Astrocyte (in vitro differentiated cells and primary cell): ENCODE measurements at regions not wholly inside any gene's neighbourhood (a gene's known extent, or its start where the extent isn't known, plus 50 kb on each side); places are given as distances from the start of the nearest gene placed in this dataset.

Experiments used
- DNase-seq: peaks from one replicate; pipeline ENCODE4 v3.0.0-alpha.2; 2010; ENCODE audit warnings: low read depth
- FAIRE-seq: peaks from 2 replicates; lab custom pipeline; 2011; peaks lifted over from hg19 to GRCh38; lab: Jason Lieb, UNC
- H2AFZ ChIP-seq: 2 replicates; pipeline ENCODE4 v1.6.0; 2012; ENCODE audit warnings: low read depth, low read length, inconsistent platforms
- H3K27ac ChIP-seq: 2 replicates; pipeline ENCODE4 v1.5.1; 2011; ENCODE audit warnings: low read depth, low read length, inconsistent platforms
- H3K27me3 ChIP-seq: 2 replicates; pipeline ENCODE4 v1.6.0; 2011; ENCODE audit warnings: low read length, inconsistent platforms; ENCODE audit not compliant: insufficient read depth
- H3K36me3 ChIP-seq: 2 replicates; pipeline ENCODE4 v1.5.1; 2011; ENCODE audit warnings: low read length, inconsistent platforms; ENCODE audit not compliant: insufficient read depth
- H3K4me1 ChIP-seq: 2 replicates; pipeline ENCODE4 v1.5.1; 2011; ENCODE audit warnings: low read length, inconsistent platforms; ENCODE audit not compliant: insufficient read depth
- H3K4me2 ChIP-seq: 2 replicates; pipeline ENCODE4 v1.6.0; 2012; ENCODE audit warnings: low read length, inconsistent platforms
- H3K4me3 ChIP-seq: 2 replicates; pipeline ENCODE4 v1.5.1; 2011; ENCODE audit warnings: low read depth, mild to moderate bottlenecking, low read length, inconsistent platforms; ENCODE audit not compliant: insufficient read depth
- H3K79me2 ChIP-seq: 2 replicates; pipeline ENCODE4 v1.6.0; 2012; ENCODE audit warnings: mild to moderate bottlenecking, low read length, inconsistent platforms; ENCODE audit not compliant: insufficient read depth
- H3K9ac ChIP-seq: 2 replicates; pipeline ENCODE4 v1.6.0; 2012; ENCODE audit warnings: mild to moderate bottlenecking, low read length, inconsistent platforms
- H3K9me3 ChIP-seq: 2 replicates; pipeline ENCODE4 v1.5.1; 2012; ENCODE audit warnings: low read depth, mild to moderate bottlenecking, low read length, inconsistent platforms; ENCODE audit not compliant: insufficient read depth
- H4K20me1 ChIP-seq: 2 replicates; pipeline ENCODE4 v1.6.0; 2012; ENCODE audit warnings: low read length, inconsistent platforms; ENCODE audit not compliant: insufficient read depth
- H3K27ac Mint-ChIP-seq: one replicate; pipeline ENCODE4 v1.8.0; 2021; ENCODE audit warnings: mild to moderate bottlenecking, mixed read lengths; ENCODE audit not compliant: unreplicated experiment
- H3K27me3 Mint-ChIP-seq: one replicate; pipeline ENCODE4 v1.8.0; 2021; ENCODE audit warnings: low read depth, mixed read lengths; ENCODE audit not compliant: unreplicated experiment
- H3K36me3 Mint-ChIP-seq: one replicate; pipeline ENCODE4 v1.8.0; 2021; ENCODE audit warnings: low read depth, mixed read lengths; ENCODE audit not compliant: unreplicated experiment
- H3K4me1 Mint-ChIP-seq: one replicate; pipeline ENCODE4 v1.8.0; 2021; ENCODE audit warnings: low read depth, mixed read lengths; ENCODE audit not compliant: unreplicated experiment
- H3K4me3 Mint-ChIP-seq: one replicate; pipeline ENCODE4 v1.8.0; 2021; ENCODE audit warnings: mild to moderate bottlenecking, moderate library complexity, mixed read lengths; ENCODE audit not compliant: unreplicated experiment
- H3K9me3 Mint-ChIP-seq: one replicate; pipeline ENCODE4 v1.8.0; 2021; ENCODE audit warnings: mild to moderate bottlenecking, mixed read lengths; ENCODE audit not compliant: unreplicated experiment
- CTCF ChIP-seq: IDR thresholded peaks from 2 replicates; pipeline ENCODE4 v1.5.1; 2011; ENCODE audit warnings: low read depth, mild to moderate bottlenecking, inconsistent platforms, low read length, moderate library complexity; ENCODE audit not compliant: insufficient read depth
- EZH2 ChIP-seq: IDR thresholded peaks from 2 replicates; pipeline ENCODE4 v1.6.1; 2012; ENCODE audit warnings: mild to moderate bottlenecking, low read length, inconsistent platforms; ENCODE audit not compliant: insufficient read depth

- H3K27me3 Mint-ChIP-seq, result no peaks in the 10 kb centered on the region
- H3K9me3 Mint-ChIP-seq, result no peaks in the 10 kb centered on the region
- FAIRE-seq (no peak), DNase-seq (no peak)
- Histone ChIP-seq H3K4me3 (no peak overlapping the region), H3K27ac (no peak overlapping the region), H4K20me1 (no peaks in the 10 kb centered on the region), H3K79me2 (no peaks in the 10 kb centered on the region), H3K9me3 (no peaks in the 10 kb centered on the region), H3K27me3 (no peaks in the 10 kb centered on the region), H3K4me1 (no peaks in the 10 kb centered on the region), H2AFZ (no peak overlapping the region), H3K4me2 (no peak overlapping the region), H3K9ac (no peak overlapping the region), H3K36me3 (no peaks in the 10 kb centered on the region)
- H3K27ac Mint-ChIP-seq, result no peak overlapping the region
- no peaks in the 10 kb centered on the region for H3K36me3 Mint-ChIP-seq
- TF ChIP-seq EZH2 (no peak), CTCF (no peak)
- H3K4me3 Mint-ChIP-seq, result no peak overlapping the region
- H3K4me1 Mint-ChIP-seq, result peaks cover 6% of the 10 kb centered on the region
Observed at GRCh38 chr2:21251216-21251980, 127.6 kb downstream of the TDRD15 start.

- peaks cover 15% of the 10 kb centered on the region for H3K4me1 Mint-ChIP-seq
- H3K4me2 ChIP-seq, result no peak overlapping the region
- H3K9me3 ChIP-seq, result no peaks in the 10 kb centered on the region
- no peaks in the 10 kb centered on the region for H3K27me3 Mint-ChIP-seq
- no peak overlapping the region for H3K4me3 ChIP-seq
- DNase-seq, result no peak
- H2AFZ ChIP-seq, result no peak overlapping the region
- no peak for TF ChIP-seq CTCF
- TF ChIP-seq EZH2, result no peak
- H3K4me1 ChIP-seq, result peaks cover 5% of the 10 kb centered on the region
- no peak overlapping the region for H3K9ac ChIP-seq
- no peaks in the 10 kb centered on the region for H3K9me3 Mint-ChIP-seq
- no peak overlapping the region for H3K4me3 Mint-ChIP-seq
- no peaks in the 10 kb centered on the region for H3K36me3 Mint-ChIP-seq
- no peak overlapping the region for H3K27ac Mint-ChIP-seq
- H3K27me3 ChIP-seq, result no peaks in the 10 kb centered on the region
- H3K36me3 ChIP-seq, result no peaks in the 10 kb centered on the region
- H3K79me2 ChIP-seq, result no peaks in the 10 kb centered on the region
- H4K20me1 ChIP-seq, result no peaks in the 10 kb centered on the region
- H3K27ac ChIP-seq, result no peak overlapping the region
- FAIRE-seq, result no peak
Observed at GRCh38 chr2:21253311-21254027, 129.7 kb downstream of the TDRD15 start.
